ENCODE measurements at regions not wholly inside any gene's neighbourhood (a gene's known extent, or its start where the extent isn't known, plus 50 kb on each side); places are given as distances from the start of the nearest gene placed in this dataset.
A peak's percentile ranks its signal among the peaks of the same experiment; 100 is the strongest.
"Not testable (repeated sequence)": the region's sequence is repeated elsewhere in the genome, so short reads cannot be mapped to it uniquely, and the experiment has no call there.

DNA sequence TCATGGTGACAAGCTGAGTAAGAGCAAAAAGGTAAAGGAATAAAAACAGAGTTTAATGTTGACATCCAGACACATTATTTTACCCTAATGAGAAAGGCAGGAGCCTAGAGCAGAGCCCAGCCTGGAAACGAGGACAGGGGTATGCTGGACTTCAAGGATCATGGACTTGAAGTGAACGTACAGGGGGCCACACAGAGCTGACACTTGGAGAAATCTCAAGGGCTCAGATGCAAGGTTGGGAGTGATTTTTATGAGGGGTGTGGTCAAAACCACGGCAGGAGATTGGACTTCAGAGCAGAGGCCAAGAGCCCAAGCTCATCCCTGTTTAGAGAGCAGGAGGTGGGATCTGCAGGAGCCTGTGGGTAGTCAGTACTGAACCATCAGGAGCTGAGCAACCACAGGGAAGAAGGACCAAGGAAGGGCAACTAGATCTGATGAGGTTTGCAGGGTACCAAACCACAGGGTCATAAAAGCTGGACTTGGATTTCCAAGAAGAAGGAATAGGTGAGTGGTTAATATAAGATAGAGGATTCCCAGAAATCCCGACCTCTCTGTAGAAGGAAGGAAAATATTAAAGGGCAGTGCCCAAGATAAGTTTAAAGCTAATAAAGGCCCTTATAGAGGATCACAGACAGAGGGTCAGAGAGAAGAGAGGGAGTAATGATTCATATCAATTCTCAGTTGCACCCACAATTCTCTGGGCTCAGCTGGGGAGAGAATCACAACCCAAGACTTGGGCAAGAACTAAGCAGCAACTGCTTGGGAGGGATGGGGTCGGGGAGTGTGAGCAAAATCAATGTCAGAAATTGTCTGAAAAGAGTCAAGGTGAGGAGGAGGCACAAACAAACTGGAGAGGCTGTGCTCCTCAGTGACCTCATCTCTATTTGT is 331.7 kb downstream of the SOX9 start:
- no peak for DNase-seq (ENCODE audit: low spot score)

DNA sequence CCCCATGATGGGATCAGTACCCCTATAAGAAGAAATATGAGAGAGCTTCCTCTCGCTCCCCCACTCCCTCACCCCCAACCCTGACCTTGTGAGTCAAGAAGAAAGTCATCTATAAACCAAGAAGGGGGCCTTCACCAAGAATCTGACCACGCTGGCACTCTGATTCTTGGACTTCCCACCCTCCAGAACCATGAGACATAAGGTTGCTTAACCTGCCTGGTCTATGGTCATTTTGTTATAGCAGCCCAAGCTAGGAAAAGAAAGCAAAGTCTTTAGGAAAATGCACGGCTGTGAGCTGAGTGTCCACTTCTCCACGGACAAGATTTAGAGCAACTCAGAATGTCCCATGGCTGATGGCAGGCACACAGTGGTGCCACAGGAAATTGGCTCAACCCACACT is 333.5 kb downstream of the SOX9 start:
- DNase-seq (ENCODE audit: low spot score) = no peak

DNA sequence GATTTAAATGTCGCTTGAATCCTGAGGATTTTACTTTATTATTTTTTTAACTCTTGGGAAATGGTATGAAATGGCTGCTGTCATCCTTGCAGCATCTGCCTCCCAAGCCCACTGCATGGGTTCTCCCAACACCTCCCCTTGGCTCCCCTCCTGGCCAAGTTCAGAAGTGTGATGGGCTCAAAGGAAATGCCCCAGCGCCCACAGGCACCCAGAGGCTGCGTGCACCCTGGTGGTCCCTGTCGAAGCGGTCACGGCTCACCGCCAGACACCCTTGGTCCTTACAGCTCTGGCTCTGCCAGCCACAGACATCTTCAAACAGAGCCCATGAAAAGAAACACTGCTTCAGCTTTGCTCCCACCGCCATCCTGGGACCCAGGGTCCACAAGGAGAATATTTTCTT is 334.7 kb downstream of the SOX9 start:
- no peak for DNase-seq (ENCODE audit: low spot score)

DNA sequence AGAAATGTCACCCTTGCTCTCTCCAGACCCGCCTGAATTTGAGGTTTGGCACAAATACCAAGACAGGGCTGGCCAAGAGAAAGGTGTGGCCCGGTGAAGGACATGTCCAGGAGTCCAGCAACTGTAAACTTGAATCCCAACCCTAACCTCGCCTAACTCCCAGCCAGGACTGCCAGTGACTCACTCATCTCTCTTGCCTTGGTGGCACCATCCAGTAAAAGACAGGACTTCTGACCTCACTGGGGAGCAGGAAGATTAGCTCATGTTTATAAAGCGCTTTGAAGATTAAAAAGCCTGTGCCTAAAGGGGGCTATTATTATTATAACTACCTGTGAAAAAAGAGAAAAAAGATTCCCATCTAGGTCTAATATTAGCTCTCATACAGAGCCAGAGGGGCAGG is 335.3 kb downstream of the SOX9 start:
- DNase-seq (ENCODE audit: low spot score) = no peak

DNA sequence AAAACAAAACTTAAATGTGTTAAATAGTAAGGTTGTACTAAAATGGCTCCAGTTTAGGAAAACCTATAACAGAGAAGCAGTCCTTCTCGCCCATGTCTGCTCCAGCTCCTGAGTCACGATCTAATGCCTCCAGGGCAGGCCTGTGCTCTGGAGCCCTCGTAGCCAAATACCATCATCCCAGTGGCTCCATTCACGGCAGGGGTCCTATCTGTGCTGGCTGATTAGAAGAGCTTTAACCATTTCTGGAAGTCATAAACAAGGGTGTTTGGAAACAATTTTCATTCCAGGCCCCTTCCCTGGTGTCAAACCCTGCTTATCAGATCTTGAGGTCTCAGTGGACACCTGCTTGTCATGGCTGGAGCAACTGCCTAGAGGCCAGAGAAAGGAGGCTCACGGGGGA is 336.9 kb downstream of the SOX9 start:
- no peak for DNase-seq (ENCODE audit: low spot score)

DNA sequence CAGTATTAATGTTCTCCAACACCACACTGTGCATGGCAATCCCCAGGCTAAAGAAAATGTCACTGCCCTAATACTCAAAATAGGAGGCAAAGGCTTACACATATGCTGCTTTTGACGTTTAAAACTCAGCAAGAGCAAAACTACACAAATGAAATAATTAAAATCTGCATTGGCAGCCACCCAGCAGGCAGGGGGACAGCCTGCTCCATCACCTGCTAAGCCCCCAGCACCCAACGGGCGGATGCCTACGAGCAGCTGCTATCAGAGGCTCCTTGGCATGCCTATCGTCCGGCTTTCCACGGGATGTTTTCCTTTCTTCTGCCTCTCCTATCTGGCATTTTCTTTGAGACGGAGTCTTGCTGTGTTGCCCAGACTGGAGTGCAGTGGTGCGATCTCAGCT is 337.5 kb downstream of the SOX9 start:
- no peak for DNase-seq (ENCODE audit: low spot score)

DNA sequence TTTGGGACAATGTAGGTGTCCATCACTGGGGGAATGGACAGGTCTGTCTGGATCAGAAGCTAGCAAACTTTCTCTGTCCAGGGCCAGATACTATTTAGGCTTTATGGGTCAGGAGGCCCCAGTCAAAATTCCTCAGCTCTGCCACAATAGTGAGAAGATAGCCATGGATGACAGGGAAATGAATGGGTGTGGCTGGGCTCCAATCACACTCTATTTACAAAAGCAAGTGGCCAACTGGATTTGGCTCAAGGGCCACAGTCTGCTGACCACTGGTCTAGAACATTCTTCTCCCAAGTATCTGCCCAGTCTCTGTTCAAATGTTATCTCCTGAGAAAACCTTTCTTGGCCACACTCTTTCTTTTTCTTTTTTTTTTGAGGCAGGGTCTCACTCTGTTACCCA is 339.9 kb downstream of the SOX9 start:
- DNase-seq (ENCODE audit: low spot score) = no peak

DNA sequence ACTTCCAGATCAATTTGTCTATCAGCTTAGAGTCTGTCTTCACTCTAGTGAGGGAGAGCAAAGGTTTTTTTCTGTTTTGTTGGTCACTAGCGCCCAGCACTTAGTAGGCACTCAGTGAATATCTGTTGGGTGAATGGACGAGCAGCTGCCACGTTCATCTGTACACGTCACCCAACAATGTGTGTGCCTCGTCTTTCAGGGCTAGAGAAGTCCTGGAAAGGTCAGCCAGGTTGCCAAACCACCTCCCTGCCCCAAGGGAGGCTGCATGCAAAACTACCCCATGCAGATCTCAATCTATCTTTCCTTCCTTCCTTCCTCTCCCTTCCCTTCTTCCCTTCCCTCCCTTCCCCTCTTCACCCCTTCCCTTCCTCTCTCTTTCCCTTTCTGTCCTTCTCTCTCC is 340.9 kb downstream of the SOX9 start:
- DNase-seq (ENCODE audit: low spot score) = no peak

DNA sequence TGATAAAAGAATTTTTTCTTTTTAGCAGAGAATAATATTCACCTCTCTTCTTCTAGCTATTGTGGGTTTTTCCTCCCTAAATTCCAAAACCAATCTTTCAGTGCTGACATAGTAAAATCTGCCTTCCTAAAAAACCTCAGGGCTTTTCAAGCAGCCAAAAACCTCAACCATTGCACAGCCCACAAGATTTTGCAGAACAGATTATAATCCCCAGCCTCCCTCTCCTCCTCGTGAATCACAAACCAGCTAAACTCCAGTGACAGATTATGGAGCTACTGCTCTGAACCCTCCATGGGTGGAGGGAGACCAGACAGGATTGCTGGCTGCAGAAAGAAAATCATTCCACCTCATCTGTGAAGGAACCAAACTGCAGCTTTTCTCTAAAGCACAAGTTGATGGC is 341.6 kb downstream of the SOX9 start:
- no peak for DNase-seq (ENCODE audit: low spot score)

DNA sequence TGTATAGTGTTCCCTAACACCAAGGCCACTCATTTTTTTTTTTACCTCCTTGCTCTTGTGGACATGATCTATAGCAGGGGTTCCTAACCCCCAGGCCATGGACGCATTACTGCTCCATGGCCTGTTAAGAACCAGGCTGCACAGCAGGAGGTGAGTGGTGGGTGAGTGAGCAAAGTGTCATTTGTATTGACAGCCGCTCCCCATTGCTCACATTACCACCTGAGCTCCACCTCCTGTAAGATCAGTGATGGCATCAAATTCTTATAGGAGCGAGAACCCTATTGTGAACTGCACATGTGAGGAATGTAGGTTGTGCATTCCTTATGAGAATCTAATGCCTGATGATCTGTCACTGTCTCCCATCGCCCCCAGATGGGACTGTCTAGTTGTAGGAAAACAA is 342.0 kb downstream of the SOX9 start:
- no peak for DNase-seq (ENCODE audit: low spot score)

DNA sequence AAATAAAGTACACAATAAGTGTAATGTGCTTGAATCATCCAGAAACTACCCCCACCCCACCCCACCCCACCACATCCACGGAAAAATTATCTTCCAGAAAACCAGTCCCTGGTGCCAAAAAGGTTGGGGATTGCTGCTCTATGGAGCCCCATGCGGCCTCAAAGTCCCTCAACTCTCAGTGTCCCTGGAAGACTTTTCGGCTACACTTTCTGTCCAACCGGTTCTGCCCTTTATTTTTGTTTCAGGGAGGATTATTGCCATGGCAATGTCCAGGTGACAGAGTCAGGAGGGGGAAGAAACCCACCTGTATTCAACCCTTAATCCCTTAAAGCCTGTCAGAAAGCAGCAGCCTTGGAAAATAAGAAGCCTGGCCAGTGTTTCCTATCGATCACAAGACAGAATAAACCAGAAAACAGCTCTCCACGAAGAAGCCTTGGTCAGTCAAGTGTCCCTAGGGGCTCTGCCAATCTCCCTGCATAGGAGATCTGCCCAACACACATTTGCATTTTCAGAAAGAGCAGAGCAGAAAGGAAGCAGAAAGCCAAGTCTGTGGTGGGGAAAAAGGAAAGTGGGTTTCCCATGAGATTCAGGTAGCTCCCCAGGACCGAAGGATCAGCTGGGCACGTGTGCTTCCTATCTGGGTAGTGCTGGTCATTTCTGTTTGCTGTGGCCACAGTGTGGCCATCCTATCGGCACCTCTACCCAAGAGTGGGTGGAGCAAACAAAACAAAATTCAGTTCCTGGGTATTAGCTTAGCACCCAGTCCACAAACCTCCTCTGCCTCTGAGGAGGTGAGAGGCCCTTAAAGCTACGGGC is 342.7 kb downstream of the SOX9 start:
- no peak for DNase-seq (ENCODE audit: low spot score)

DNA sequence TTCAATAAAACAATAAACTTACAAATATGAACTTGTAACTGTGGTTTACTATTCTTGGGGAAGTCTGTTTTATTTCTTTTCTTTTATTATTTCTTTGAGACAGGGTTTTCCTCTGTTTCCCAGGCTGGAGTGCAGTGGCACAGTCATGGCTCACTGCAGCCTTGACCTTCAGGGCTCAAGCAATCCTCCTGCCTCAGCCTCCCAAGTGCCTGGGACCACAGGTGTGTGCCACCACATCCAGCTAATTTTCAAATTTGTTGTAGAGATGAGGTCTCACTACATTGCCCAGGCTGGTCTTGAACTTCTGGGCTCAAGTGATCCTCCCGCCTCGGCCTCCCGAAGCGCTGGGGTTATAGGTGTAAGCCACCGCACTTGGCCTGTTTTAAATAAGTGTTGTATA is 343.4 kb downstream of the SOX9 start:
- not testable (repeated sequence) for DNase-seq (ENCODE audit: low spot score)

DNA sequence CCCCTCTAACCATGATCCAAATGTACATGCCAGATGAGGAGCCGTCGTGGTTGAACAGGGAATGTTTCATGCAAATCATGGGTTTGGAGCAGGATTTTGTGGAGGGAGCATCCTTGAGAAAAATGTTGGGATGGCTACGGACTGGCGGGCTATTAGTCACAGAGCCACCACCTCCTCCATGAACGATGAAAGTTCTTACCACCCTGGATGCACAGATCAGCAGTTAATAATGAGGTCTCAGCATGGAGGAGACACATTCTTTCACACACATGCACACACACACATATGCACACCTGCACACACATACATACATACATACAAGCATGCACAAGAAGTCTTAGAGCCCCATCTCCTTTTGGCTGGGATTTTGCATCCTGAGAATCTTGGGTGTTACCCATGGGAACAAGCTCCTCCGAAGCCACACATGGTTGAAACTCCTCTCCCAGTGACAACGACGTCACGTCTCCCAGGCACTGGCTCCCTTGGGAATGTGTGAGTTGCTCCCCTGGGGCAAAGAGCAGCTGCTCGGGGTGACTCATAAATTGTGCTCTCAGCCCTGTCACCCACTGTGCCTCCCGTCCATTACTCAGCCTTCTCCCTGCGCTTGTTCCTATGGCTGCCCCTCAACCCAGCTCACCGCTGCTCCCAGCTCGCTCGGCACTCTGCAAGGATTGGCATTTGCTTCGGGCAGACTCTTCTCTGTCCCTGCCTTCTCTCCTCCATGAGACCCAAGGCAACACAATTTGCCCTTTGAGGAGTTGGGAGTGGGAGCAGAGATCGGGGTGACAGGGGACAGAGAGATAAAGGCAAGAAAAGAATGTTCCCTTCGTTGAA is 344.6 kb downstream of the SOX9 start:
- DNase-seq (ENCODE audit: low spot score) = peak; percentile 61

DNA sequence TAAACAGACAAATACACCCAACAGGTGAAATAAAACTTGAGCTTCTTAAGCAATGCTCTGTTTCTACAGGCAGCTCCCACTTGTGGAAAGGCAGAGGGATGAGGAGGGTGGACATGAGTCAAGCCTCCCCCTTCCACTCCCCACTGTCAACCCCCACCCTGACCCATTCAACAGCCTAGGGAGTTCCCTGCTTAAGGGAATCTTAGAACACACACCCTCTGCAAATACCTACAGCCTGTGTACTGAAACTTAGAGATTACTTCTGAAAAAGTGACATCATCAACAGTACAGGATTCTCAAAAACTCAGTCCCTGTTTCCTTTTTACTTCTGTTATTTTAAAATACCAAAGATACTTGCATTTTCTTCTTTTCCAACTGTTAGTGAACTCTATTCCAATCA is 345.4 kb downstream of the SOX9 start:
- DNase-seq (ENCODE audit: low spot score) = no peak

DNA sequence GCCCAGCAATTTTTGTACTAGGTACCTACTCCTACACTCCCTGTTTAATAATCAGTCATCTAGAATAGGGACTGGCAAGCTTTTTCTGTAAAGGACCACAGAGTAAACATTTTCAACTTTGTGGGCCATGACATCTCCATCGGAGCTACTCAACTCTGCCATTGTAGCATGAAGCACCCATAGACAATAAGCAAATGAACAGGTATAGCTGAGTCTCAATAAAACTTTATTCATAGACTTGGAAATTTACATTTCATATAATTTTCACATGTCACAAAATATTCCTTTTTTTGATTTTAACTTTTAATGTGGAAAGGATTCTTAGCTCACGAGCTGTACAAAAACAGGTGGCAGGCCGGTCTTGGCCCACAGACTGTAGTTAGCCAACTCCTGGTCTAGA is 345.8 kb downstream of the SOX9 start:
- no peak for DNase-seq (ENCODE audit: low spot score)

DNA sequence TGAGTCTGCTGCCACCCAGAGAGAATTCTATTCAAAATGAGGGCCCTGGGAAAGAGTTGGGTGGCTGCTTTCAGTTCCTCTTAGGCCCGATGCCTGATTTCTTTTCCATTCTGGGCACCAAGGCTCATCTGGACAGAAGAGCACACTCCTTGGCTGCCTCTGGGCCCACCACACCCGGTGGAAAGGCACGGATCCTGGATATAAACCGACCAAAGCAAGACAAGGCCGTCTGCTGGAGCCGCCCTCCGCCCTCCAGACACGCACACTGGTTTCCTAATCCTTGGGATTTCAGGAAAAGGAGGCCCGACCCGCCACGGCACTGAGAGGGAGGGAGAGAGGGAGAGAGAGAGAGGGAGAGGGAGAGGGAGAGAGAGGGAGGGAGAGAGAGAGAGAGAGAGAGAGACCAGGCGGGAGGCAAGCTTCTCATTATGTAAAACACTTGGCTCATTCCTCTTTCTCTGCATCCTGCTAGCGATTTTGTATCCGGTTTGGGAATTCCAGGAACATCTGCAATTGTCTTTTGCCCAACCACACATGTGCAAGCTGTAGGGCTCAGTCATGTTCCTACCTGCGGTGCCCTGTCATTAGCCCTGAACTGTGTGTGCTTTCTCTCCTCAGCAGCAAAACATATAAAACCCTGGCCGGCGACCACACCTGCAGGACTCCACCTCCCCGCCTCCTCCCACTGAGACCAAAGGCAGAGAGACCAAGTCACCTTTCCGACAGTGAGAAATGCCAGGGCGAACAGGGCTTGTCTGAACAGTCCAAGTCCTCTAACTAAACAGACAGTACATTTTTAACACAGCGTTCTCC is 347.2 kb downstream of the SOX9 start:
- no peak for DNase-seq (ENCODE audit: low spot score)

DNA sequence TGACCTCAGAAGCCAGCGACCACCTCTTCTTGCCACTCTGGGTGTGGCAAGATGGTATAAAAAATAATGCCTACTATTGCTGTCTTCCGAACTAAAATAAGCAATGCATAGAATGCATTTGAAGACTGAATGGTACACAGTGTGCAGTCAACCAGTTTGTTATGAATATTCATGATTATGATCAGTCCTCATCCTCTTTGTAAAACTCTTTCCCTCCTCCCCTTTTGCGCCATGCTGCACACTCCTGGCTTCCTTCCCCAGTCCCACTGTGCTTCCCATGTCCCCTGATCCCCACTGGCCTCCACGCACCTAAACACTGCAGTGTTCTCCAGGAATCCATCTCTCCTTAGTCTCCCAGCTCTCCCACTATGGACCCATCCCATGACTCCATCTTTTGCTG is 348.0 kb downstream of the SOX9 start:
- DNase-seq (ENCODE audit: low spot score) = no peak

DNA sequence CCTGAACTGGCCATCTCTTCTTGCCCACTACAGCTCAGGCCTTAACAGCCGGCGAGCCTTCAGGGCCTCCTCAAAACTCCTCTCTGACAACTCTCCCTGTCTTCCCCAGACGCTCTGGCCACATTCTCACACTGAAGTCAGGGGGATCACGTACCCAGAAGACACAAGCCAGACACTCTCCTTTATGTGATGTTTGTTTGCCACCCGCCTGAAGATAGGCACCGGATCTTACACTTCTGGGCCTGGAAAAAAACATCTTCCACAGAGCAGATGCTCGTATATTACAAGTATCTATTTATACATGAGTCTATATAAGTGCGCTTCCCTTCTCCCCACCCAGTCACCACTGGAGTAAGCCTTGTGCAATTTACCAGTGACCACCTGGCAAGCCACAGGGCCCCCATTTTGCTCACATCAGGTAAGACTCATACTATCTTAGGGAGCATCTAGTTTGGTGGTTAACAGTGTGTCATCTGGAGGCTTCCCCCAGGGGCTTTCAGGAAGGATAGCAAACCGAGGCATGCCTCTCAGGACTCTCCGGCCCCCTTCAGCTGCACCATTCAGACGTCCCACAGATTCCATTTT is 349.4 kb downstream of the SOX9 start:
- no peak for DNase-seq (ENCODE audit: low spot score)

DNA sequence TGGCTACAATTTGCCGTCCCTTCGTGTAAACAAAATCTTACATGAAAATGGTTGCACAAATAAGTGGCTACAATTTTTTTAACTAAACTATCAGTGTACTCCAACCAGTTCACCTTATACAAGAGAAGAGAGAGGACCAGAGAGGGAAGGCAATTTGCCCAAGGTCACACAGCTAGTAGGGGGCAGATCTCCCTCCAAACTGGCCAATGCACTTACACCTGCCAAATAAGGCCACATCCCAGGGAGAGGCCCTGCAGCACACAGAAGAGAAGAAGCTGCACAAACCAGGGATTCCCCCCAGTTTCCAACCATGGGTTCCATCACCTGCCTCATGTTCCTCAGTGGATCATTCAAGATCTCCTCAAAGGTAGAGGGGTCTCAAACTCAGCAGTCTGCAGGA is 349.9 kb downstream of the SOX9 start:
- no peak for DNase-seq (ENCODE audit: low spot score)

DNA sequence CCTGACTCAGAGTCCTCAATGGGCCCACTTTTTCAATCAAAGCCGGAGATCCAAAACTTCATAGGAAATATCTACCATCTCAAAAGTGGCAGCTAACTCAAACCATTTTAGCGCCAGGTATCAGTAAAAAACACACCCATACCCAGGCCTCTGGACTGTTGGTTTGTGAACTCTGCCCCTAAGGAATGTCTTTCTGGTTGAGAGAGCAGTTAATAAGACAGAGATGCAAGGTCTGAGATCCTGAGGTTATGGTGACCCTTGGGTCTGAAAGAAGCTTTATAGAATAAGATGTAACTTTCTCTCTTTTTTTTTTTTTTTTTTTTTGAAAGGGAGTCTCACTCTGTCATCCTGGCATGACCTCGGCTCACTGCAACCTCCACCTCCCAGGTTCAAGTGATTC is 350.5 kb downstream of the SOX9 start:
- no peak for DNase-seq (ENCODE audit: low spot score)

DNA sequence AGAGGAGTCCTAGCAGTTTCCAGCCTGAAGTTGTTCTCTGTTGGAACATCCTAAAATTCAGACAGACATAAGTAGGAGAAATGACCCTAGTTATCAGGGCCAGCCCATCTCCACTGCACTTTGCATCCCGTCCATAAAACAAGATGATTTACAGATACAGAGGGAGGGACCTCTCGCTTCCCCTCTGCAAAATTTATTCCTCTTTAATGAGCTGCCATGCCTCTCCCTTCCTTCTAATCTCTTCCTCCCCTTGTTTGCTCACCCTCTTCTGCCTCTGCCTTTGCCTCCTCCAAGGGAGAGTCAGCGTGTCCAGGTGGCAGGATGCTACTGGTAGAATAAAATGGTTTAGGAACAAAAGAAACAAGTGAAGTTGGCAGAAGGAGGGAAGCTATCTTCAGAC is 351.3 kb downstream of the SOX9 start:
- DNase-seq (ENCODE audit: low spot score) = no peak

Measured in HuH-7.5 (cell line).